HepG2 (cell line): ENCODE measurements at regions not wholly inside any gene's neighbourhood (a gene's known extent, or its start where the extent isn't known, plus 50 kb on each side); places are given as distances from the start of the nearest gene placed in this dataset.

Experiments
- ATAC-seq: fragments of 200-7000 bp; cut with Tn5 transposase; 3 replicates; pipeline ENCODE4 v1.9.1; 2020; ENCODE audit warnings: mild to moderate bottlenecking, moderate library complexity
- BruUV-seq: library from RNA; stranded (reverse); fragments of 400-500 nt; replicated peaks from 2 replicates; lab custom pipeline; 2021; lab: Mats Ljungman, UMichigan
- CTCF ChIA-PET: fragments of 300-600 bp; formaldehyde crosslinking; extraction: SDS; loops from one replicate; lab custom pipeline; 2021; ENCODE audit warnings: low total read pairs, inconsistent platforms, low intra/inter-chr PET ratio; lab: Yijun Ruan, JAX
- POLR2A ChIA-PET: fragments of 350-600 bp; sonication (Branson Sonifier 250); formaldehyde crosslinking; loops from one replicate; lab custom pipeline; 2020; ENCODE audit warnings: antibody characterized with exemption, inconsistent platforms; lab: Yijun Ruan, JAX
- DNase-seq: peaks from one replicate; pipeline ENCODE4 v3.0.0-alpha.2; 2015; ENCODE audit warnings: low spot score
- FAIRE-seq: peaks from 3 replicates; lab custom pipeline; 2011; peaks lifted over from hg19 to GRCh38; lab: Jason Lieb, UNC
- H2AFZ ChIP-seq: one replicate; pipeline ENCODE4 v1.6.1; 2011; ENCODE audit warnings: low read length, inconsistent platforms
- H3K27ac ChIP-seq: fragments of 300-600 bp; 3 replicates; pipeline ENCODE4 v1.8.0; 2011; ENCODE audit warnings: mixed run types, mild to moderate bottlenecking, mixed read lengths, low read length, inconsistent platforms; ENCODE audit not compliant: insufficient read depth; ENCODE audit errors: extremely low read length
- H3K27me3 ChIP-seq, 2 experiments: fragments of 200-600 bp in 1 of 2; 2 replicates in 1 of 2; 3 replicates in 1 of 2; pipeline versions ENCODE4 v1.6.0 to v1.8.0; 2011; ENCODE audit warnings: low read length in 2 of 2, mild to moderate bottlenecking in 2 of 2, moderate library complexity in 2 of 2, inconsistent platforms in 1 of 2; ENCODE audit not compliant: insufficient read depth in 2 of 2, control insufficient read depth in 1 of 2
- H3K36me3 ChIP-seq, 2 experiments: fragments of 200-600 bp in 1 of 2; replicated peaks in 1 of 2; 2 replicates in 1 of 2; 3 replicates in 1 of 2; pipeline versions ENCODE4 v1.5.1 to v1.8.0; 2011; ENCODE audit warnings: low read length in 2 of 2, inconsistent platforms in 1 of 2; ENCODE audit not compliant: insufficient read depth in 2 of 2, control insufficient read depth in 1 of 2
- H3K4me1 ChIP-seq: 2 replicates; pipeline ENCODE4 v1.5.1; 2012; ENCODE audit warnings: low read length, inconsistent platforms; ENCODE audit not compliant: insufficient read depth
- H3K4me2 ChIP-seq: 2 replicates; pipeline ENCODE4 v1.6.0; 2011; ENCODE audit warnings: low read depth, low read length, inconsistent platforms
- H3K4me3 ChIP-seq, 3 experiments: fragments of 200-600 bp in 1 of 3; sonication (generic), shearing (Covaris generic) in 1 of 3; replicated peaks in 1 of 3; 2 replicates each; pipeline ENCODE4 v1.5.1; 2011 to 2016; ENCODE audit warnings: low read length in 3 of 3, inconsistent platforms in 2 of 3, low read depth in 2 of 3, mild to moderate bottlenecking in 2 of 3, control low read depth in 1 of 3, mixed read lengths in 1 of 3; ENCODE audit not compliant: insufficient read depth in 1 of 3
- H3K79me2 ChIP-seq: one replicate; pipeline ENCODE4 v1.6.1; 2011; ENCODE audit warnings: low read length, inconsistent platforms; ENCODE audit not compliant: insufficient read depth
- H3K9ac ChIP-seq: 2 replicates; pipeline ENCODE4 v1.6.0; 2011; ENCODE audit warnings: mild to moderate bottlenecking, low read depth, low read length, inconsistent platforms; ENCODE audit not compliant: insufficient read depth
- H3K9me3 ChIP-seq: 2 replicates; pipeline ENCODE4 v1.5.1; 2012; ENCODE audit warnings: mild to moderate bottlenecking, low read length
- H4K20me1 ChIP-seq: 2 replicates; pipeline ENCODE4 v1.6.0; 2011; ENCODE audit warnings: inconsistent platforms, mild to moderate bottlenecking, low read length, moderate library complexity; ENCODE audit not compliant: insufficient read depth
- ATF7 ChIP-seq, 2 experiments: fragments of 450-650 bp in 1 of 2; sonication (generic) in 1 of 2; formaldehyde crosslinking in 1 of 2; IDR thresholded peaks; 2 replicates each; pipeline versions ENCODE4 v1.4.0 to v1.6.1; 2016 to 2020; ENCODE audit warnings: antibody characterized with exemption in 1 of 2, mild to moderate bottlenecking in 1 of 2, missing genetic modification reagents in 1 of 2
- CENPT ChIP-seq: sonication (generic); formaldehyde crosslinking; IDR thresholded peaks from 2 replicates; pipeline ENCODE4 v1.8.0; 2022; ENCODE audit warnings: low read depth, mild to moderate bottlenecking, moderate library complexity, missing genetic modification reagents
- E2F5 ChIP-seq: sonication (generic); formaldehyde crosslinking; conservative IDR thresholded peaks from 2 replicates; pipeline ENCODE4 v1.4.0; 2020; ENCODE audit warnings: missing genetic modification reagents
- EED ChIP-seq: sonication (generic); formaldehyde crosslinking; IDR thresholded peaks from 2 replicates; pipeline ENCODE4 v1.5.0; 2020; ENCODE audit warnings: mild to moderate bottlenecking, missing genetic modification reagents
- HNRNPL ChIP-seq: fragments of 200-400 bp; formaldehyde crosslinking; IDR thresholded peaks from 2 replicates; pipeline ENCODE4 v1.6.1; 2017; ENCODE audit warnings: mild to moderate bottlenecking, low read depth, low read length
- MEIS1 ChIP-seq: sonication (generic); formaldehyde crosslinking; IDR thresholded peaks from 2 replicates; pipeline ENCODE4 v1.9.0; 2021; ENCODE audit warnings: mild to moderate bottlenecking, missing genetic modification reagents, moderate library complexity, borderline replicate concordance
- NCOR1 ChIP-seq: fragments of 200-600 bp; sonication (generic); IDR thresholded peaks from 2 replicates; pipeline ENCODE4 v1.7.0; 2017; ENCODE audit warnings: antibody characterized with exemption, low read length, borderline replicate concordance
- PHF20 ChIP-seq: sonication (generic); formaldehyde crosslinking; IDR thresholded peaks from 2 replicates; pipeline ENCODE4 v1.5.0; 2020; ENCODE audit warnings: mild to moderate bottlenecking, missing genetic modification reagents
- POLR2A ChIP-seq, 2 experiments: IDR thresholded peaks; 2 replicates each; pipeline ENCODE4 v1.6.1; 2011; ENCODE audit warnings: low read depth in 2 of 2, low read length in 2 of 2, mild to moderate bottlenecking in 1 of 2, moderate library complexity in 1 of 2; ENCODE audit not compliant: insufficient read depth in 1 of 2
- ZFP62 ChIP-seq: sonication (generic); formaldehyde crosslinking; IDR thresholded peaks from 2 replicates; pipeline ENCODE4 v1.4.0; 2020; ENCODE audit warnings: missing genetic modification reagents
- ZNF572 ChIP-seq: sonication (generic); formaldehyde crosslinking; IDR thresholded peaks from 2 replicates; pipeline ENCODE4 v1.5.1; 2020; ENCODE audit warnings: mild to moderate bottlenecking, missing genetic modification reagents
- ZNF616 ChIP-seq: sonication (generic); formaldehyde crosslinking; IDR thresholded peaks from 2 replicates; pipeline ENCODE4 v1.5.0; 2020; ENCODE audit warnings: low read depth, mild to moderate bottlenecking, missing genetic modification reagents
- ZNF629 ChIP-seq: sonication (generic); formaldehyde crosslinking; conservative IDR thresholded peaks from 2 replicates; pipeline ENCODE4 v1.5.0; 2020; ENCODE audit warnings: missing genetic modification reagents
- ZNF672 ChIP-seq: sonication (generic); formaldehyde crosslinking; IDR thresholded peaks from 2 replicates; pipeline ENCODE4 v1.8.1; 2022; ENCODE audit warnings: missing genetic modification reagents
- ZNF788 ChIP-seq: sonication (generic); formaldehyde crosslinking; IDR thresholded peaks from 2 replicates; pipeline ENCODE4 v1.5.0; 2020; ENCODE audit warnings: mild to moderate bottlenecking, missing genetic modification reagents, borderline replicate concordance
- ZSCAN30 ChIP-seq: sonication (generic); formaldehyde crosslinking; IDR thresholded peaks from 2 replicates; pipeline ENCODE4 v1.5.0; 2020; ENCODE audit warnings: mild to moderate bottlenecking, missing genetic modification reagents
- WGBS: methylation state at CpG from one replicate; pipeline ENCODE4 v1.1.6; 2017; ENCODE audit warnings: low lambda C conversion rate; 5-methylcytosine and 5-hydroxymethylcytosine counted together
- in situ Hi-C: cut with HindIII; loops from 2 replicates; pipeline ENCODE4 v1.10.0; 2017; ENCODE audit warnings: low pct_unique_long_range_greater_than_20kb; ENCODE audit not compliant: extremely low pct_ligation_motif_present
- intact Hi-C: fragments of 100-400 bp; cut with micrococcal nuclease; formaldehyde crosslinking; loops from one replicate; pipeline ENCODE4 v1.10.0; 2022; ENCODE audit not compliant: unreplicated experiment
- TF ChIP-seq, protein P1 (sequence below): sonication (generic); formaldehyde crosslinking; conservative IDR thresholded peaks from 2 replicates; pipeline ENCODE4 v1.8.1; 2023; ENCODE audit warnings: missing genetic modification reagents
- TF ChIP-seq, protein P2 (sequence below): sonication (generic); formaldehyde crosslinking; IDR thresholded peaks from 2 replicates; pipeline ENCODE4 v1.4.0; 2020; ENCODE audit warnings: missing genetic modification reagents

DNA sequence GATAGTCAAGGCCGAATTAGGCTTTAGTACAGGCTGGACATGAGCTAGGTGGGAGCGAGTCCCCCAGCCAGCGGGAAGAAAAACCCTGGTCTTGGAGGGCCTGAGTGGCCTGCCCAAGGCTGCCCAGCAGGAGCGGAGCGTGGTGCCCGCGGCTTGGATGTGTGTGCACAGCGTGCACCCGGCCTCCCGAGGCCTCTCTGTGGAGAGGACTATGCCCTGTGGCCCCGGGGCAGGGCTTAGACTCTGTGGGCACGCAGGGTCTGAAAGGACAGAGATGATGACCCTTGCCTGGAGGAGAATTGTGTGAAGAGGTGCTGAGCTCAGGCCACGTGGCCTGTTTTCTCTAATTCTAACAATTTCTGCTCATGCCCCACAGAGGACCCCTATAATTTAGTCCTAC lies 124.6 kb upstream of the IQSEC1 start:
- DNase-seq (no peak), ATAC-seq (no peak), FAIRE-seq (no peak)
- Histone ChIP-seq H3K4me3 (no peak overlapping the region), H2AFZ (no peak overlapping the region), H3K27ac (no peak overlapping the region), H3K27me3 (no peaks in the 10 kb centered on the region), H3K9me3 (no peaks in the 10 kb centered on the region), H3K36me3 (no peaks in the 10 kb centered on the region), H4K20me1 (peaks cover 11% of the 10 kb centered on the region; the same call in 1 of the 2 replicates), H3K9ac (no peak overlapping the region), H3K4me2 (no peak overlapping the region), H3K79me2 (peaks cover 7% of the 10 kb centered on the region), H3K4me1 (peaks cover 43% of the 10 kb centered on the region)
- ChIA-PET POLR2A (no interaction called here), CTCF (no interaction called here)
- TF ChIP-seq ZNF629 (peak; percentile 52; the same call in 1 of the 2 replicates), HNRNPL (peak; percentile 67; the same call in 1 of the 2 replicates), ZNF788 (CRISPR knock-in tag) (no peak), ZSCAN30 (CRISPR knock-in tag) (no peak), CENPT (CRISPR knock-in tag) (no peak)
- TF ChIP-seq, protein P1, sequence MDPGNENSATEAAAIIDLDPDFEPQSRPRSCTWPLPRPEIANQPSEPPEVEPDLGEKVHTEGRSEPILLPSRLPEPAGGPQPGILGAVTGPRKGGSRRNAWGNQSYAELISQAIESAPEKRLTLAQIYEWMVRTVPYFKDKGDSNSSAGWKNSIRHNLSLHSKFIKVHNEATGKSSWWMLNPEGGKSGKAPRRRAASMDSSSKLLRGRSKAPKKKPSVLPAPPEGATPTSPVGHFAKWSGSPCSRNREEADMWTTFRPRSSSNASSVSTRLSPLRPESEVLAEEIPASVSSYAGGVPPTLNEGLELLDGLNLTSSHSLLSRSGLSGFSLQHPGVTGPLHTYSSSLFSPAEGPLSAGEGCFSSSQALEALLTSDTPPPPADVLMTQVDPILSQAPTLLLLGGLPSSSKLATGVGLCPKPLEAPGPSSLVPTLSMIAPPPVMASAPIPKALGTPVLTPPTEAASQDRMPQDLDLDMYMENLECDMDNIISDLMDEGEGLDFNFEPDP (CRISPR knock-in tag): no peak
- intact Hi-C loops (no loop called here), in situ Hi-C loops (no loop called here)
- no TSS peak for BruUV-seq
- WGBS: 91% methylated on average over 11 of the region's 13 CpGs

GRCh38 chr3:13197281-13197680 lies 124.1 kb upstream of the IQSEC1 start:
- FAIRE-seq (no peak), DNase-seq (no peak), ATAC-seq (no peak)
- POLR2A ChIA-PET: no interaction called here
- Histone ChIP-seq H3K9me3 (no peaks in the 10 kb centered on the region), H3K4me3 (no peak overlapping the region), H3K4me1 (peaks cover 48% of the 10 kb centered on the region), H3K79me2 (peaks cover 7% of the 10 kb centered on the region), H3K27me3 (no peaks in the 10 kb centered on the region), H4K20me1 (peaks cover 11% of the 10 kb centered on the region; the same call in 1 of the 2 replicates), H2AFZ (no peak overlapping the region), H3K36me3 (no peaks in the 10 kb centered on the region), H3K9ac (no peak overlapping the region), H3K27ac (no peak overlapping the region), H3K4me2 (no peak overlapping the region)
- intact Hi-C loops (no loop called here), in situ Hi-C loops (no loop called here)
- CTCF ChIA-PET: no interaction called here
- BruUV-seq: no TSS peak
- 100% methylated on average over 10 of the region's 12 CpGs for WGBS
- TF ChIP-seq ZNF572 (CRISPR knock-in tag) (no peak), MEIS1 (CRISPR knock-in tag) (no peak), POLR2A (IDR thresholded peaks at IDR 0.05; ENCODE audit: insufficient read depth in 1 of 2, low read depth in 2 of 2, low read length in 2 of 2) (no peak), ZNF672 (no peak), E2F5 (CRISPR knock-in tag) (no peak), NCOR1 (no peak), EED (no peak), PHF20 (no peak), ZFP62 (CRISPR knock-in tag) (no peak), ATF7 (IDR thresholded peaks at IDR 0.05) (no peak), ATF7 (CRISPR knock-in tag; IDR thresholded peaks at IDR 0.05) (no peak), ZNF616 (CRISPR knock-in tag) (no peak)
- TF ChIP-seq, protein P2, sequence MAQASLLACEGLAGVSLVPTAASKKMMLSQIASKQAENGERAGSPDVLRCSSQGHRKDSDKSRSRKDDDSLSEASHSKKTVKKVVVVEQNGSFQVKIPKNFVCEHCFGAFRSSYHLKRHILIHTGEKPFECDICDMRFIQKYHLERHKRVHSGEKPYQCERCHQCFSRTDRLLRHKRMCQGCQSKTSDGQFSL (CRISPR knock-in tag): no peak
